NCI-H2081 (cell line): ENCODE measurements at regions not wholly inside any gene's neighbourhood (a gene's known extent, or its start where the extent isn't known, plus 50 kb on each side); places are given as distances from the start of the nearest gene placed in this dataset.

ENCODE experiments used
- DNase-seq, 2 experiments: peaks; one replicate each; lab custom pipeline; 2025; lab: John Stamatoyannopoulos, UW

DNA sequence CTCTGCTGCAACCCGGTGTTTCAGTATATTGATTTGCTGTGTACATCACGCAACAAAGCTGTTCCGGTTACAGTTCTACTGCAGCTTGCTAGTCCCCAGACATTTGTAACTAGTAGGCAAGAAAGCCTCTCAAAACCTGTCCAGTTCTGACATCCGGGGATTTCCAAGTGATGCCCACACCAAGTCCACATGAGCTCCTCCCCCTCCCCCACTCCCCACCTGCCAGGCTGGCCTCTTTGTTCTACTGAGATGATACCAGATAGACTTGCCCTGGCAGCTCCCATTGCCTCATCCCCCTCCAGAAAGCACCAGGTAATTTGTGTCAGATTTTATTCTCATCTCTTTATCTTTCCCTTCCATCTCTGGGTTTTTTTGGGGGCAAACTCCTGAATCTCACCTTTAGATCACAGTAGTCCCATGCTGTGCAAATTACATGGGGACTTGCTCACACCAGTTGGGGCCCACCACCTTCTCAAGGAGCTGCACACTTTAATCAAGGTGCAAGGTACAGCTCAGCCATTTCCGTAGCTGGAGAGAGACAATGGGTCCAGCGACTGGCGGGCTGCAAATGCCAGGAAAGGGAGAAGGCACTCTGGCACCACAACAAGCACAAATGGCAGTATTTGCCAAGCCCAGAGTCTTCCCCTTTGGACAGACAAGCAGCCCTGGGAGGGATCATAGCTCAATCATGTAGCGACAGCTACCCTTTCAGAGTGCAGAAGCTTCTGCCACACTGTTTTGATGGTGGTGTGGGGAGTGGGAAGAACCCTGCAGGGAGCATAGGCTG is 183.1 kb downstream of the CYLD start:
- no peak for DNase-seq

DNA sequence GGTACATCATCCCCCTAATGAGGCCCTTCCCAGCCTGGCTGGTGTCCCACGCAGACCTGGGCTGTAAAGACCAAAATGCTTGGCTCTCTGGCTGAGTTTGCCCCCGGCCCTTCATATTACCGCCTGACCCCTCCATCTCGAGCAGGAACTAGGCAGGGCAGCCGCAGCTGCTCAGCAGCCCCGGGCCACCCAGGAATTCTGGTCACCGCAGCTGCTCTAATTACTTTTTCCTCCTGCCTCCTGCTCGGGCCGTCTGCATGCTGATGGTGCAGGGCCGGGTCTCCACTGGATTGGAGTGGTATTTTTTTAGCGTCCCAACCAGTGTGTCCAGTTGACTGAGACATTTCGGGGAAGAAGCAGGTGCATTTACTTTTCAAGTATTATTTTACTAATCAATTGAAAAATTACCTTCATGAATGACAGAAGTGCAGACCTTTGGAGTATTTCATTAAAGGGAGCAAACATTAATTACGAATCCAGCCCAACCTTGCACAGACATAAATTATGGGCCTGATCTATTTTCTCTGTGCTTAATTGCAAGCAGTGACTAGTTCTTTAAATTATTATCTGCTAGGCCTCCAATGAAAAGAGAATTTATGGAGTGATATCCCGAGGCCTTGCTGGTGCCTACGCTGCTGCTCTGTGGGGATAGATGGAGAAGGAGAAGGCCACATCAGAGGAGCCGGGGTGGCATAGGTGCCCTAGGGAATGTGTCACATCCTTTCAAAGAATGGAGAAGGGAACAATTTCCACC is 176.2 kb downstream of the CYLD start:
- DNase-seq = no peak

GRCh38 chr16:50916040-50916439 is 174.2 kb downstream of the CYLD start:
- DNase-seq = no peak

GRCh38 chr16:50915120-50915519 is 173.2 kb downstream of the CYLD start:
- DNase-seq = no peak

DNA sequence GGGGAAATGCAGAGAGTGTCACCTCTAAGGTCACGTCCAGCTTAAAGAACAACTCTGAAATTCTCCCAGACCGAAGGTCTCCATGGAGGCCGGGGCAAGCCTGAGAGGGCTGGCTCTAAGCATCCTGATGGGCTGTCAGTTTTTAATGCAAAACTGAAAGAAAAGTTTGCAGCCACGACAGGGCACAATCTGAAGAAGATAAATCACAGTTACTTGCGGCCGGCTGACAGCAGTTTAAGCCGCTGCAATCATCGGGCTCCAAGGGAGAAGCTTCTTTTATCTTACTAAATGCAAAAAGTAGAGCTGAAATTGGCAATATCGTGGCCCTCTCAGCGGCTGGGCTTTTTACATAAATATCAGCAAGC is 168.8 kb downstream of the CYLD start:
- no peak for DNase-seq

DNA sequence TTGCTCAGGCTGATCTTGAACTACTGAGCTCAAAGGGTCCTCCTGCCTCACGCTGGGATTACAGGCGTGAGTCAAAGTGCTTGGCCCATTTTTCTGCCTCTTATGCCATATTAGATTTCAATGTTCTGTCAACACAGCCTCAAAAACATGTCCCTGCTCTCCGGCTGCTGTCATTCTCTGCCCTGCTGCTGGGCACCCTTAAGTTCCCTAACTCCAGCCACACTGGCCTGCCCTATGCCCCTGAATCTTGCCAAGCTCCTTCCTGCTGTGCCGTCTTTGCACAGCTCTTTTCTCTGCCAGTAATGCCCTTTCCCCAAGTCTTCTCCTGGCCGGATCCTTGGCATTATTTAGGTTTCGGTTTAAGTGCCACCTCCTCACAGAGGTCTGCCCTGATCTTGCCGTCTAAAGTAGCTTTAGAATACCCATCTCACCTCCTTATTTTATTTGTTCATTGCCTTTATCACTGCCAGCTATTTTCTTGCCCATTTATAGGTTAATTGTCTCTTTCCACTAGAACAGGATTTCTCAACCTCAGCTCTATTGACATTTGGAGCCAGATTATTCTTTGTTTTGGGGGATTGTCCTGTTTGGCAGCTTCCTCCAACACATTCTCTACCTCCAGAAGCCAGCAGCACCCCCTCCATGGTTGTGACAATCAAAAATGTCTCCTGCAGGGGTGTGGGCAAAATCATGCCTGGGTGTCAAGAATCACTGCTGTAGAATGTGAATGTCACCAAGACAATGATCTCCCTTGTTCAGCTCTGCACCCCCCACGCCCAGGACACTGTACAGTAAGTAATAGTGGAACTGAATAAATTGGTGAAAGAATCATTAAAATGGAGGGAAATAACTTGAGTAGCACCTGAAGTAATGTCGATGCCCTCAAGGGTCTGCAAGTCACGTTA is 168.2 kb downstream of the CYLD start:
- no peak for DNase-seq

- DNase-seq = no peak
These were observed 166.6 kb downstream of the CYLD start for GRCh38 chr16:50908468-50908867.

DNA sequence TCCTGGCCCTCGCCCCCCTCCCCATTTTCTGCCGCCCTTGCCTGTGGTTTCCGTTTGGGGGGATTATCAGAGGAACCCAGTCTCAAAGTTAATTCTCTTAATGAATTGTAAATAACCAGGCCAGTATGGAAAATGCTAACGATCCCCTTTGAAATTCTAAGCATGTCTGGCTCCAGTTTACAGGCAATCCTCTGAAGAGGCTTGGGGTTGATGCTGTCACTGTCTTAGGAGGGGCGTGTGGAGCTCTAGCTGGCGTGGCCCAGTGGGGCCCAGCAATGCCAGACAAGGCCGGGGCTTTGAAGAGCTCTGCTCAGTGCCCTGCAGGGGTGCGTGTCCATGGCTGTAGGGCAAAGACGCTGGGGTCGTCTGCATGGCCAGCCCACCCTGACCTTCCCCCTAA is 164.6 kb downstream of the CYLD start:
- no peak for DNase-seq

DNA sequence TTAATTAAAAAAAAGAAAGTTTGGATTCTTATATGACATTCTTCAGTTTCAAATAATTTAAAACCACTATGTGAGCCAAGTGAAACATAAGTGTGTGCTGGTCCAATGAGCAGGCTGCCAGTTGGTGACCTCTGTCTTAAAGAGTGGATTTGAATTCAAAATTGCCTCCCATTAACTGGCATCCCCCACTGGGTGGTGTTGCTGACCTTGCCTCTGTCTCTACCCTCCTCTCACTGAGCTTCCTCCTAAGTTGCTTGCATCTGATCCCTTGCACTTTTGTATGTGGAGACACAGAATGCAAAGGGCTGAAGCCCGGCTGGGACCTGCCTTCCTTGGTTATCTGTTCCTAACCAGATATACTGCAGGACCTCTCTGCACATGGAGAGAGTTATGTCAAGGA is 160.6 kb downstream of the CYLD start:
- DNase-seq = no peak

GRCh38 chr16:50901062-50901461 is 159.2 kb downstream of the CYLD start:
- DNase-seq = no peak

DNA sequence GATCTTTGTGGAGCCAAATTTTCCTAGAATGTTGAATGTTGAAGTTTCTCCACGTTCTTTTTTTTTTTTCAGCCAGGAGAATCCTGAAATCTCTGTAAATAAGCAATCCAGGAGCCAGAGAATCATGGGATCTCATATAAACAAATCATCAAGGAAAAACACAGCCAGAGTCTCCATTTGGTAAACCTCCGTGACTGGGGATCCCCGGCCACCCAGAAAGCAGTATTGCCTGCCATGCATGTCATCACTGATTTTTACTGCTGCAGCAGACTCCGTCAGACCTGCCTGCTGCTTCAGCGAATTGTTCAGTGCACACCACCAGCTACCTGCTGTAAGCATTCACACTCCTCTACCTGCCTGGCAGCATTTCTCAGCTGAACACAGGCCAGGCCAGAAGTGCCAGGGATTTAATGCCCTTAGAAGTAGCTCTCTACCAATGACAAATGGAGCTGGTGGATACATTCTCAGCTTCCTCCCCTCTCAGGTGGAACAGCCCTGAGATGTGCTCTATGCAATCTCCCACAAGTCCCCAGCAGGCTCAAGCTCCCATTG is 158.6 kb downstream of the CYLD start:
- DNase-seq = no peak

- no peak for DNase-seq
These were observed 158.1 kb downstream of the CYLD start for GRCh38 chr16:50899951-50900350.

DNA sequence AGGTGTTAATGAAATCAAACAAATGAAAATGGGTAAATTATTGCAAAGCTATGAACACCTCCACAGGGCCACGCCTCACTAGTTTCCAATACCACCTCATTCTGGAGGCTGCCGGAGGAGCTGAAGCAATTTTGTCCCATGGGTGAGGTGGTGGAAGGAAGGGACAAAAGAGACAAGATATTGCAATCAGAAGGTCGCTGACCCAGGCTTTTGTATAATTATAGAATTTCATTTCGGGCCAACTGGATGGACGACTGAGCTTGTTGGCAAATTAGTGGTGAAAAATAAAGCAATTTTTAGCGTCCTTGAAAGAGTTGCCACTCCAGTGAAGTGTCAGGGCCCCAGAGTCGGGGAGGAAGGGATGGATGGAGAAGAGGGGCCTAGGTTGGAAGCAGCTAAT is 147.9 kb downstream of the CYLD start:
- no peak for DNase-seq

DNA sequence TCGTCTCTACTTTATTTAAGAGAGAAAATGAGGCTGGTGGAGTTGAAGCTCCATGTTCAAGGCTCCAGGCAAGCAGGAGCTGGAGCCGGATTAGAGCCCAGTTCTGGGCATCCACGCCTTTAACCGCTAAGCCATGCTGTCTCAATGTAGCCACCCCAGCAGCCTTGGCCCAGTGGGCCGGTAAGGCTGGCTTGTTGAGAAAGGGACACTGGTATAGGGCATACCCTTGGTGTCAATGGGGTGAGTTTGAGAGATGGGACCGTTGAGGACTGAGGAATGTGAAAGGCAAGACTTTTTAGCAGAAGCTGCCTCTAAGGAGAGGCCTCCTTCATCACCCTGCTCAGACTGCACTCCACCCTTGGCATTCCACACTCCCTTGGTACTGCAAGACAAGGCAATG is 147.4 kb downstream of the CYLD start:
- DNase-seq = no peak

DNA sequence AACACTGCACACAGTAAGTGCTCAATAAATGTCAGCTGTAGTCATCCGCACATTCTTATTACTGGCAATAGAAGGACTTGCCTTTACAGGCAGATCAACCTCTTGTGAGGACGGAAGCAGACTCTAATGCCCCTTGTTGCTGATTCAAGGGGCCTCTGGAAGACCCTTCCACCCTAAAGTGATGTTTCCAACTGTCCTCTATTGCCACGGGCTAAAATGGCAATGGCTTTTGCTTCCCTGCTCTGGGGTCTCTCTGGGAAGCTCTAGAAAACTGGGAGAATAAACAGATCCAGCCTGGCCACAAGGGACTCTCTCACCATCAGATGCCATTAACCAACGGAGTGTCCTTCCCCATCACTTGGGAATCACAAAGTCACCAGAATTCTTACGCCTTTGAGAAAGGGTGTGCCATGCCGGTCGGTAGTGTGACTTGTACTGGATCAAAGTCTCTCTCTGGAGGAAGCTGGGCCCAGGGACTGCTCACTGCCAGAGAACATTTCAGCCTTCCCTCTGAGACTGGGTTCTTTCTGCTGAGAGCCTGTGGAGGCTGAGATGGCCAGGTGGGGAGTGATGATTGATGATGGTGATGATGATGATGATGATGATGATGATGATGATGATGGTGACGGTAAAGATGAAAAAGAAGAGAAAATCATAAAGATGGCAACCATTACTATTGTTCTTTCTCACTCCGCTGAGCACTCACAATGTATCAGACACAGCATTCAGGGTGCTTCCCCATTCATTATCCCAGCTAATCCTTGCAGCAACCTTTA is 146.8 kb downstream of the CYLD start:
- no peak for DNase-seq

DNA sequence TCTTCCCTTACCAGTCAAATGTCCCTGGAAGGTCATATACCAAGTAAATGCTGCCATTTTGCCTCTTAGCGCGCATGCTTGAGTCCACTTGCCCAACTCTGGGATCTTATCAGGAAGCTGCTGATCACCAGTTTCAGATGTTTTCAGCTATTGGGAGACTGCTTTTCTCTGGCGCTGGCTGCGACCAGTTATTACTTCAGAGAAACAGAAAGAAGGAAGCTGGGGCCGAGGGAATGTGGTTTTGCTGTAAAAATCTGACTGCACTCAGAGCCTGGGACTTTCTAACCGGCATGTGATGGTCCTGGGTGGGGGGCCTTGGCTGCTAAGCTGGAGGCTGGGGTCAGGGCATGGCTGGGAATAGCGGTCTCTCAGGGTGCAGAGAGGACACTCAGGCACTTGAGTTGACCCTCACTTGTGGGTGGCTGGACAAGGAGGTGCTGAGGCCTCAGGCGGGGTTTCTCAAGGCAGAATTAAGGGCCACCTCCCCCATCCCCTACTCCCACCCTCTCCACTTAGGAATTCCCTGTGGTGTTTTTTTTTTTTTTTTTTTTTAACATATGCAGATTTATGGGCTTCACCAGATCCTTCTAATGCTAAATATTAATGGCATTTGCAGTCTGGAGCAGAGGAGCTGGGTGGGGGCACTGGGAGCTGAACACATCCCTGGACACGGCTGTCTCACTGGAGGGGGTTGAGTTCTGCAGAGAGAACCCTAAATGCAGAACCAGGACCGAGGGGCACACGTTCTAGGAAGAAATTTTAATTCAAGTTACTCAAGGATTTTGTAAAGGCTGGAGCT is 145.8 kb downstream of the CYLD start:
- DNase-seq = no peak

DNA sequence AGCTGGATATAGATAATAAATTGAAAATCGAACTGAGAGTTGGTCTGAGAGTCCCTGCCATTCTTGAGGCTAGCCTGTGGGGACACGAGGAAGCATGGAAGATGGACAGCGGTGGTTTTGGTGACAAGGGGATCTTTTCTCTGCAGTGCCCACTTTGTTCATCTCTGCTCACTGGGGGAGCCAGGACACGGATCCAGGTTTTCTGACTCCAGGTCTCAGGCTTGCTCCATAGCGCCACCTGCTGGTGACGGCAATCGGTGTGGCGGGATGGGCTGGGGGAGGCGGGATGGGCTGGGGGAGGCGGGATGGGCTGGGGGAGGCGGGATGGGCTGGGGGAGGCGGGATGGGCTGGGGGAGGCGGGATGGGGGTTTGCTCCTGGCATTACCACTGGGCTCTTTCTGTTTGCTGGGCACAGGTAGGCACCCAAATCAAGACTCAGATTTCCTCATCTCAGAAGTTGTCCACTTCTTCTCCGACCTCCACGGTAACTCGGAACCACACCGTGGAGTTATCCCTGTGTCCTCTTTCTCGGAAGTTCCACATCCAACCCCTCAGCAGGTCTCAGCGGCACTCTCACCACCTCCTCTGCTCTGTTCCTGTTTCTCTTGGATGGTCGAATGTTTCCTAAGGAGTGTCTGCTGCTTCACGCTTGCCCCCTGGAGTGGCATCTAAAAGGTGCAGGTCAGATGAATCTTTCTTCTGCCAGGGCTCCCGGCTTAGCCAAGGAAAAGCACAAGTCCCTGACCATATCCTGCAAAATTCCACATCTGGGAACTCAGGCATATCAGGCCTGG is 142.4 kb downstream of the CYLD start:
- no peak for DNase-seq

DNA sequence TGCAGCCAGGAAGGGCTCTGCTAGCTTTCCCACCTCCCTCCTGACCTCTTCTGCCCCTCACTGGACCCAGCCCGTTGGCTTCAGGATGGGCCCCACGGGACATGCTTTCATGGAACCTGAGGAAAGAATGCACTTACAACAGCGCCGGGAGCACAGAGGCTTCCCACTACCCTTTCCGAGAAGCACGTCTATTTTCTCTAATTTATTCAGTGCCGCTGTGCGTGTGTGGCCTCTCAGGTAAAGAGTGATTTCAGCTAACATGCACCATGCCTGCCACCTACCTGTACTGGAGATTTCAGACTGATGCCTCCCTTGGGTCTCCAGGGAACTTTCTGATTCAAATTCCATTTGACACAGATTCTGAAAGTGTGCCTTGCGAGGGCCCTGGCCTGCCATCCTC is 140.1 kb downstream of the CYLD start:
- DNase-seq = no peak

- DNase-seq = no peak
These were observed 139.5 kb downstream of the CYLD start for GRCh38 chr16:50881331-50881830.

GRCh38 chr16:50880926-50881325 is 139.0 kb downstream of the CYLD start:
- DNase-seq = no peak
